Osteoblast (primary cell): ENCODE measurements at regions not wholly inside any gene's neighbourhood (a gene's known extent, or its start where the extent isn't known, plus 50 kb on each side); places are given as distances from the start of the nearest gene placed in this dataset.

Experiments
- DNase-seq: peaks from one replicate; pipeline ENCODE4 v3.0.0; 2011; ENCODE audit warnings: low spot score, mixed read lengths; ENCODE audit not compliant: insufficient read length; ENCODE audit errors: missing footprints
- H2AFZ ChIP-seq: 2 replicates; pipeline ENCODE4 v1.6.0; 2011; ENCODE audit warnings: mild to moderate bottlenecking, low read length
- H3K27ac ChIP-seq: 2 replicates; pipeline ENCODE4 v1.5.1; 2011; ENCODE audit warnings: mild to moderate bottlenecking, low read depth, low read length, moderate library complexity
- H3K27me3 ChIP-seq: 2 replicates; pipeline ENCODE4 v1.6.0; 2012; ENCODE audit warnings: mild to moderate bottlenecking, control low read depth, inconsistent platforms, low read length, moderate library complexity; ENCODE audit not compliant: insufficient read depth
- H3K36me3 ChIP-seq: 2 replicates; pipeline ENCODE4 v1.5.1; 2011; ENCODE audit warnings: mild to moderate bottlenecking, low read length, control low read depth, moderate library complexity; ENCODE audit not compliant: insufficient read depth
- H3K4me1 ChIP-seq: 2 replicates; pipeline ENCODE4 v1.5.1; 2011; ENCODE audit warnings: mild to moderate bottlenecking, low read length, control low read depth, moderate library complexity; ENCODE audit not compliant: insufficient read depth
- H3K4me2 ChIP-seq: 2 replicates; pipeline ENCODE4 v1.6.0; 2011; ENCODE audit warnings: mild to moderate bottlenecking, low read length; ENCODE audit not compliant: insufficient read depth
- H3K4me3 ChIP-seq: fragments of 200-600 bp; sonication (generic); 3 replicates; pipeline ENCODE4 v1.5.1; 2012; ENCODE audit warnings: mild to moderate bottlenecking, low read length, inconsistent platforms; ENCODE audit not compliant: insufficient read depth
- H3K79me2 ChIP-seq: 2 replicates; pipeline ENCODE4 v1.6.0; 2012; ENCODE audit warnings: mild to moderate bottlenecking, low read length, control low read depth, inconsistent platforms; ENCODE audit not compliant: insufficient read depth
- H3K9me3 ChIP-seq: 2 replicates; pipeline ENCODE4 v1.5.1; 2011; ENCODE audit warnings: low read depth, low read length, control low read depth
- H4K20me1 ChIP-seq: 2 replicates; pipeline ENCODE4 v1.6.0; 2012; ENCODE audit warnings: mild to moderate bottlenecking, low read length, control low read depth; ENCODE audit not compliant: insufficient read depth
- TF ChIP-seq, protein P1 (sequence below): IDR thresholded peaks from 2 replicates; pipeline ENCODE4 v1.5.1; 2011; ENCODE audit warnings: mild to moderate bottlenecking, low read depth, low read length, moderate library complexity; ENCODE audit errors: extremely low read depth

- TF ChIP-seq, protein P1, sequence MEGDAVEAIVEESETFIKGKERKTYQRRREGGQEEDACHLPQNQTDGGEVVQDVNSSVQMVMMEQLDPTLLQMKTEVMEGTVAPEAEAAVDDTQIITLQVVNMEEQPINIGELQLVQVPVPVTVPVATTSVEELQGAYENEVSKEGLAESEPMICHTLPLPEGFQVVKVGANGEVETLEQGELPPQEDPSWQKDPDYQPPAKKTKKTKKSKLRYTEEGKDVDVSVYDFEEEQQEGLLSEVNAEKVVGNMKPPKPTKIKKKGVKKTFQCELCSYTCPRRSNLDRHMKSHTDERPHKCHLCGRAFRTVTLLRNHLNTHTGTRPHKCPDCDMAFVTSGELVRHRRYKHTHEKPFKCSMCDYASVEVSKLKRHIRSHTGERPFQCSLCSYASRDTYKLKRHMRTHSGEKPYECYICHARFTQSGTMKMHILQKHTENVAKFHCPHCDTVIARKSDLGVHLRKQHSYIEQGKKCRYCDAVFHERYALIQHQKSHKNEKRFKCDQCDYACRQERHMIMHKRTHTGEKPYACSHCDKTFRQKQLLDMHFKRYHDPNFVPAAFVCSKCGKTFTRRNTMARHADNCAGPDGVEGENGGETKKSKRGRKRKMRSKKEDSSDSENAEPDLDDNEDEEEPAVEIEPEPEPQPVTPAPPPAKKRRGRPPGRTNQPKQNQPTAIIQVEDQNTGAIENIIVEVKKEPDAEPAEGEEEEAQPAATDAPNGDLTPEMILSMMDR: no peak
- DNase-seq: no peak
- Histone ChIP-seq H3K4me2 (no peak overlapping the region), H3K27me3 (no peaks in the 10 kb centered on the region), H3K4me1 (no peaks in the 10 kb centered on the region), H3K27ac (no peak overlapping the region), H3K36me3 (no peaks in the 10 kb centered on the region), H4K20me1 (no peaks in the 10 kb centered on the region), H3K79me2 (no peaks in the 10 kb centered on the region), H3K4me3 (no peak overlapping the region), H3K9me3 (no peaks in the 10 kb centered on the region), H2AFZ (no peak overlapping the region)
Observed at GRCh38 chr4:43586813-43587212, 694.3 kb downstream of the GRXCR1 start.

DNA sequence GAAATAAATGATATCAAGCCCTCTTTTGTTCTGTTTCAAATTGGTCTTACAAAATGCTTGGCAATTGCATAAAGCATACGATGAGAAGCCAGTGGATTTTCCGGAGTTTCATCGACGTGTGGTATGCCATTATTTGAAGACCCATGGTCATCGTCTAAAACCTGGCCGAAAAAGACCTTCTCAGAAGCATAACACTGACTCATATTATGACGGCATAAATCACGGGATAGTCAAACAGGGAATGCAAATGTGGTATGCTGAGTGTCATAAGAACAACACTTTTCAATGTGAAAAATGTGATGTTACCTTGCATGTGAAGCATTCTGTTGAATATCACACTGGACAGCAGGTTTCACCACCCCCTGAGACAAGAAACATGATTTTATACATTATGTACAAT lies 695.2 kb downstream of the GRXCR1 start:
- Histone ChIP-seq H3K9me3 (no peaks in the 10 kb centered on the region), H3K79me2 (no peaks in the 10 kb centered on the region), H3K27ac (no peak overlapping the region), H3K4me3 (no peak overlapping the region), H4K20me1 (no peaks in the 10 kb centered on the region), H3K27me3 (no peaks in the 10 kb centered on the region), H2AFZ (no peak overlapping the region), H3K36me3 (no peaks in the 10 kb centered on the region), H3K4me2 (no peak overlapping the region), H3K4me1 (no peaks in the 10 kb centered on the region)
- no peak for DNase-seq
- TF ChIP-seq, protein P1: no peak

DNA sequence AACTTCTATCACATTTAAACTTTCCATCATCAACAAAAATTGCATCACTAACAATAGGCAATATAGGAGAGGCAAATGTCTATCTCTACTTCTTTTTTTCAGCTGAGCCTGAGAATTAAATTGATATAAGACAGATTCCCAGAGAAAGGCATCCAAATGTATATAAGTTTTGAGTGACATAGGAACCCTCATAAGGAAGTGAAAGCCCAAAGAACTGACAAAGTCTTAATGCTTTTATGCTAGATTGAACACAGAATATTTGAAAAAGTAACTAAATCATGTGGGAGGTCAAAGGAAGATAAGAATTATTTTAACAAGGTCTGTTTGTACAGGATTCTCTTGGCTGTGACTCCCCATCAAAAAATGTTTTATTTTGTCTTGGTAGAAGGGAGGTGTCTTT lies 714.9 kb downstream of the GRXCR1 start:
- DNase-seq: no peak
- Histone ChIP-seq H2AFZ (no peak overlapping the region), H3K9me3 (no peaks in the 10 kb centered on the region), H3K27me3 (no peaks in the 10 kb centered on the region), H3K4me3 (no peak overlapping the region), H3K36me3 (no peaks in the 10 kb centered on the region), H3K79me2 (no peaks in the 10 kb centered on the region), H3K4me2 (no peak overlapping the region), H3K27ac (no peak overlapping the region), H4K20me1 (no peaks in the 10 kb centered on the region), H3K4me1 (no peaks in the 10 kb centered on the region)
- TF ChIP-seq, protein P1: no peak

- Histone ChIP-seq H3K9me3 (no peaks in the 10 kb centered on the region), H3K79me2 (no peaks in the 10 kb centered on the region), H3K4me3 (no peak overlapping the region), H4K20me1 (no peaks in the 10 kb centered on the region), H3K27ac (no peak overlapping the region), H2AFZ (no peak overlapping the region), H3K4me2 (no peak overlapping the region), H3K4me1 (no peaks in the 10 kb centered on the region), H3K27me3 (no peaks in the 10 kb centered on the region), H3K36me3 (no peaks in the 10 kb centered on the region)
- TF ChIP-seq, protein P1: no peak
- DNase-seq: no peak
Observed at GRCh38 chr4:43607827-43608461, 715.4 kb downstream of the GRXCR1 start.
